DOHH2 (cell line): ENCODE measurements at regions not wholly inside any gene's neighbourhood (a gene's known extent, or its start where the extent isn't known, plus 50 kb on each side); places are given as distances from the start of the nearest gene placed in this dataset.

Experiments
- H3F3A ChIP-seq: fragments of 200-600 bp; sonication (generic), shearing (Covaris generic); 2 replicates; pipeline ENCODE4 v1.6.0; 2016; ENCODE audit warnings: antibody characterized with exemption, mild to moderate bottlenecking; ENCODE audit not compliant: control insufficient read depth, insufficient read depth
- H3K27ac ChIP-seq: fragments of 200-600 bp; sonication (generic); 2 replicates; pipeline ENCODE4 v1.5.1; 2014; ENCODE audit warnings: low read depth, mild to moderate bottlenecking, low read length, moderate library complexity
- H3K27me3 ChIP-seq: fragments of 200-600 bp; sonication (generic); 2 replicates; pipeline ENCODE4 v1.6.1; 2014; ENCODE audit warnings: mild to moderate bottlenecking, low read length, mixed read lengths; ENCODE audit not compliant: control insufficient read depth
- H3K36me3 ChIP-seq: fragments of 200-600 bp; sonication (generic); 2 replicates; pipeline ENCODE4 v1.6.1; 2014; ENCODE audit warnings: mild to moderate bottlenecking, low read length, moderate library complexity, mixed read lengths; ENCODE audit not compliant: control insufficient read depth
- H3K4me1 ChIP-seq: fragments of 200-600 bp; sonication (generic); 2 replicates; pipeline ENCODE4 v1.6.1; 2014; ENCODE audit warnings: mild to moderate bottlenecking, low read length, mixed read lengths; ENCODE audit not compliant: control insufficient read depth
- H3K4me2 ChIP-seq: fragments of 200-600 bp; sonication (generic); 2 replicates; pipeline ENCODE4 v1.6.0; 2014; ENCODE audit warnings: mild to moderate bottlenecking, low read length, moderate library complexity
- H3K4me3 ChIP-seq: fragments of 200-600 bp; sonication (generic); 2 replicates; pipeline ENCODE4 v1.5.1; 2014; ENCODE audit warnings: mild to moderate bottlenecking, low read length, mixed read lengths
- H3K79me2 ChIP-seq: fragments of 200-600 bp; sonication (generic); 2 replicates; pipeline ENCODE4 v1.6.1; 2014; ENCODE audit warnings: mild to moderate bottlenecking, low read length, mixed read lengths; ENCODE audit not compliant: control insufficient read depth
- H3K9me2 ChIP-seq: fragments of 200-600 bp; sonication (generic); replicated peaks from 2 replicates; pipeline ENCODE4 v1.6.1; 2014; ENCODE audit warnings: mild to moderate bottlenecking, low read length, mixed read lengths; ENCODE audit not compliant: control insufficient read depth
- H3K9me3 ChIP-seq: fragments of 200-600 bp; sonication (generic); 2 replicates; pipeline ENCODE4 v1.6.1; 2014; ENCODE audit warnings: antibody characterized with exemption, low read length, mixed read lengths; ENCODE audit not compliant: control insufficient read depth, insufficient read depth
- H4K20me1 ChIP-seq: fragments of 200-600 bp; sonication (generic); 2 replicates; pipeline ENCODE4 v1.6.0; 2014; ENCODE audit warnings: low read depth, mild to moderate bottlenecking, antibody characterized with exemption, low read length, moderate library complexity; ENCODE audit not compliant: control insufficient read depth, insufficient read depth
- EZH2phosphoT487 ChIP-seq: fragments of 200-600 bp; sonication (generic); IDR thresholded peaks from 2 replicates; pipeline ENCODE4 v1.6.1; 2017; ENCODE audit warnings: borderline replicate concordance, mild to moderate bottlenecking, antibody characterized with exemption, low read length, moderate library complexity, mixed read lengths
- TF ChIP-seq, protein P1 (sequence below): fragments of 200-600 bp; sonication (generic); IDR thresholded peaks from one replicate; pipeline ENCODE4 v1.5.1; 2014; ENCODE audit warnings: antibody characterized with exemption, mild to moderate bottlenecking, low read depth, low read length; ENCODE audit not compliant: poor library complexity, severe bottlenecking

DNA sequence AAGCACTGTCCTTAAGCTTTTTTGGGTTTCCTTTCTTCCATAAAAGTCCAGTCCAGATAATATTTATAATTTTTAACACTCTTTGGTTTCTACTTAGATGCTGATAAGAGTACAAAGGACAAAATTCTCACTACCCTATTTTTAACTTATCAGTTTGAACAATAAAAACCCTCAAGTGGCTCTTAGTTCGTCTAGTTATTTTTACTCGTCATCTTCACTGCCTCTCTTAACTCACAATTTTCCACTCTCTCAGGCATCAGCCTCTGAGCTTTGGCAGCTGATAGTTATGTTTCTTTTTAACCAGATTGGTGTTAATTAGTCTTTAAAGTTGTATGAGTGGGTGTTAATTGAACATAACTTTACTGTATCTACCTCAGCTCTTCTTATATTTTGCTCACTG, 517.1 kb upstream of the SYT4 start:
- H3K36me3 ChIP-seq: no peaks in the 10 kb centered on the region
- H3K9me2 ChIP-seq: no peaks in the 10 kb centered on the region
- no peaks in the 10 kb centered on the region for H4K20me1 ChIP-seq
- H3K27ac ChIP-seq: no peak overlapping the region
- no peaks in the 10 kb centered on the region for H3K79me2 ChIP-seq
- no peak overlapping the region for H3K4me2 ChIP-seq
- H3K4me1 ChIP-seq: no peaks in the 10 kb centered on the region
- H3K9me3 ChIP-seq: no peaks in the 10 kb centered on the region
- H3K4me3 ChIP-seq: no peak overlapping the region
- no peaks in the 10 kb centered on the region for H3F3A ChIP-seq
- no peaks in the 10 kb centered on the region for H3K27me3 ChIP-seq
- TF ChIP-seq, protein P1, sequence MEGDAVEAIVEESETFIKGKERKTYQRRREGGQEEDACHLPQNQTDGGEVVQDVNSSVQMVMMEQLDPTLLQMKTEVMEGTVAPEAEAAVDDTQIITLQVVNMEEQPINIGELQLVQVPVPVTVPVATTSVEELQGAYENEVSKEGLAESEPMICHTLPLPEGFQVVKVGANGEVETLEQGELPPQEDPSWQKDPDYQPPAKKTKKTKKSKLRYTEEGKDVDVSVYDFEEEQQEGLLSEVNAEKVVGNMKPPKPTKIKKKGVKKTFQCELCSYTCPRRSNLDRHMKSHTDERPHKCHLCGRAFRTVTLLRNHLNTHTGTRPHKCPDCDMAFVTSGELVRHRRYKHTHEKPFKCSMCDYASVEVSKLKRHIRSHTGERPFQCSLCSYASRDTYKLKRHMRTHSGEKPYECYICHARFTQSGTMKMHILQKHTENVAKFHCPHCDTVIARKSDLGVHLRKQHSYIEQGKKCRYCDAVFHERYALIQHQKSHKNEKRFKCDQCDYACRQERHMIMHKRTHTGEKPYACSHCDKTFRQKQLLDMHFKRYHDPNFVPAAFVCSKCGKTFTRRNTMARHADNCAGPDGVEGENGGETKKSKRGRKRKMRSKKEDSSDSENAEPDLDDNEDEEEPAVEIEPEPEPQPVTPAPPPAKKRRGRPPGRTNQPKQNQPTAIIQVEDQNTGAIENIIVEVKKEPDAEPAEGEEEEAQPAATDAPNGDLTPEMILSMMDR: no peak
- no peak for TF ChIP-seq EZH2phosphoT487

DNA sequence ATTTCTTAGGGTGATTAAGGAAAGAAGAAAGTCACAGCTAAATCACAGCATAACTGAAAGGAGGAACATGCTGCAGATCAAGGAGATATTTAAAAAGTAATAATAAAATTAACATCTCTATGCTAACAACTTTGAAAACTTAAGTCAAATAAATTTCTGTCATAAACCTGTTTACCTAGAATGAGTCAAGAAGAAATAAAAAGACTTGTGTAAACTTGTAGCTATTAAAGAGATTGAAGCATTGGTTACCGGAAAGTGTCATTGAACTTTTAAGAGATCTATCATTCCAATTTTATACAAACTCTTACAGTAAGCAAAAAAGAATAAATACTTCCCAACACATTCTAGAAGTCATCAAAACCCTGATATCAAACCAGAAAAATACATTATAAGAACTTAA, 520.1 kb upstream of the SYT4 start:
- H3K4me2 ChIP-seq: no peak overlapping the region
- H3K27ac ChIP-seq: no peak overlapping the region
- TF ChIP-seq EZH2phosphoT487: no peak
- TF ChIP-seq, protein P1: no peak
- H4K20me1 ChIP-seq: no peaks in the 10 kb centered on the region
- no peaks in the 10 kb centered on the region for H3F3A ChIP-seq
- no peaks in the 10 kb centered on the region for H3K27me3 ChIP-seq
- no peaks in the 10 kb centered on the region for H3K36me3 ChIP-seq
- H3K4me3 ChIP-seq: no peak overlapping the region
- no peaks in the 10 kb centered on the region for H3K9me3 ChIP-seq
- no peaks in the 10 kb centered on the region for H3K79me2 ChIP-seq
- H3K9me2 ChIP-seq: no peaks in the 10 kb centered on the region
- no peaks in the 10 kb centered on the region for H3K4me1 ChIP-seq

DNA sequence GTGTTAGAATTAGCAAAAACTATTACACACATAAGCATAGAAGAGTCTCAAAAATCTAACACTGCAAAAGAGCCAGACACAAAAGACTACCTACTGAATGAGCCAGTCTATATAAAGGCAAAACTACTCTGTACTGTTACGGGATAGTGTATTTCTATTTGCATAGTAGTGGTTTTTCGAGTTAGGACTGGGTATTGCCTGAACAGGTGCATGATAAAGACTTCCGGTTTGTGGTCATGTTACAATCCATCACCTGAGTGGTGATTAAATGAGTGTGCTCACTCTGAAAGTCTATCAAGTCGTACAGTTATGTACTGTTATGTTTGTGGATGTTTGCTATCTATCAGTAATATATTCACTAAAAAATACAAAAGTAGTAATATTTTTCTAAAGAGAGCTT, 523.3 kb upstream of the SYT4 start:
- Histone ChIP-seq H3K9me3 (no peaks in the 10 kb centered on the region), H3K79me2 (no peaks in the 10 kb centered on the region), H3K27ac (no peak overlapping the region), H3K4me3 (no peak overlapping the region), H3K36me3 (no peaks in the 10 kb centered on the region), H3F3A (no peaks in the 10 kb centered on the region), H3K9me2 (no peaks in the 10 kb centered on the region), H3K27me3 (no peaks in the 10 kb centered on the region), H3K4me1 (no peaks in the 10 kb centered on the region), H4K20me1 (no peaks in the 10 kb centered on the region), H3K4me2 (no peak overlapping the region)
- TF ChIP-seq EZH2phosphoT487: no peak
- TF ChIP-seq, protein P1: no peak

DNA sequence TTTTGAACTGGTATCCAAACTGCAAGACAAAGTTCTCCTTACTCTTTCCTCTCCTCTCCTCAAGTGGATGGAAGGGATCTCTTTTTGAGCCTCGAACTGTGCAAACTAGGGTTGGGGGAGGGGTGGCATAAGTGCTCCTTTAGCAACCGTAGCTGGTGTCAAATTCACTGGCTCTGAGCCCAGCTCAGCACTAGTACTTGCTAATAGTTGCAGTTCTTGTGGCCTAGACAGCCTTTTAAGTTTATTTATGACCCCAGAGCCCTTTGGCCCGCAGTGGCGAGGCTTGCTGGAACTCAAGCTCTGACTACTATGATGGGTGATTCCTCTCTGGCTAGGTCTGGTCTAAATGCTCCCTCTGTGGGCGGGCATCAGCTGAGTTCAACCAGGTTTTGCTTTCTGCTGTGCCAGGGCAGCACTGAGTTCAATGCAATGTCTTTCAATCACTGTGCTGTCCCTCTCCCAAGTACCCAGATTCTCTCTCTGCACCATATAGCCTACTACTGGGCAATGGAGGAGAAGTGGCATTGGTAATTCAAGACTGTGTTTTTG, 528.4 kb upstream of the SYT4 start:
- Histone ChIP-seq H3K9me3 (no peaks in the 10 kb centered on the region), H3K4me1 (no peaks in the 10 kb centered on the region), H3F3A (no peaks in the 10 kb centered on the region), H3K79me2 (no peaks in the 10 kb centered on the region), H3K27ac (no peak overlapping the region), H4K20me1 (no peaks in the 10 kb centered on the region), H3K9me2 (no peaks in the 10 kb centered on the region), H3K36me3 (no peaks in the 10 kb centered on the region), H3K4me2 (no peak overlapping the region), H3K4me3 (no peak overlapping the region), H3K27me3 (no peaks in the 10 kb centered on the region)
- TF ChIP-seq, protein P1: no peak
- TF ChIP-seq EZH2phosphoT487: no peak
